ENCODE measurements at regions not wholly inside any gene's neighbourhood (a gene's known extent, or its start where the extent isn't known, plus 50 kb on each side); places are given as distances from the start of the nearest gene placed in this dataset.

DNA sequence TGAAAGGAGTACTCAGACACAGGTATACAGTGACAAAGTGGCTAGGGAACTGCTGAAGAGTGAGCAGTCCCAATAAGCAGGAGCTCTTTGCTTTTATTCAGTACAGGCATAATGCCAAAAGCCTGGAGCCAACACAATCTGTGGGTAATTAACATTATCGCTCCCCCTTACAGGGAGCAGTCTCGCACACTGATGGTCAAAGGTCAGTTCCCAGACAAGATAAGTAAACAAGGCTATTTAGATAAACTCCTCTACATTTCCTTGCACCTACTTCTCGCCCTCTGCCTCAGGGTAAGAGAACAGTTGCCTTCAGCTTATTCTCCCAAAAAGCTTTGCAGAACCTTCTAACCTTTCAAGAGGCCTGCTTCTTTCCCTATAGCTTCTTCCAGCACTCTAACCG, 73.9 kb upstream of the TAF9B start:
- no peak overlapping the region for H3K27ac ChIP-seq
- TF ChIP-seq, protein P1, sequence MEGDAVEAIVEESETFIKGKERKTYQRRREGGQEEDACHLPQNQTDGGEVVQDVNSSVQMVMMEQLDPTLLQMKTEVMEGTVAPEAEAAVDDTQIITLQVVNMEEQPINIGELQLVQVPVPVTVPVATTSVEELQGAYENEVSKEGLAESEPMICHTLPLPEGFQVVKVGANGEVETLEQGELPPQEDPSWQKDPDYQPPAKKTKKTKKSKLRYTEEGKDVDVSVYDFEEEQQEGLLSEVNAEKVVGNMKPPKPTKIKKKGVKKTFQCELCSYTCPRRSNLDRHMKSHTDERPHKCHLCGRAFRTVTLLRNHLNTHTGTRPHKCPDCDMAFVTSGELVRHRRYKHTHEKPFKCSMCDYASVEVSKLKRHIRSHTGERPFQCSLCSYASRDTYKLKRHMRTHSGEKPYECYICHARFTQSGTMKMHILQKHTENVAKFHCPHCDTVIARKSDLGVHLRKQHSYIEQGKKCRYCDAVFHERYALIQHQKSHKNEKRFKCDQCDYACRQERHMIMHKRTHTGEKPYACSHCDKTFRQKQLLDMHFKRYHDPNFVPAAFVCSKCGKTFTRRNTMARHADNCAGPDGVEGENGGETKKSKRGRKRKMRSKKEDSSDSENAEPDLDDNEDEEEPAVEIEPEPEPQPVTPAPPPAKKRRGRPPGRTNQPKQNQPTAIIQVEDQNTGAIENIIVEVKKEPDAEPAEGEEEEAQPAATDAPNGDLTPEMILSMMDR (conservative IDR thresholded peaks at IDR 0.05), result no peak
- TF ChIP-seq ZFX (IDR thresholded peaks at IDR 0.05), result no peak

DNA sequence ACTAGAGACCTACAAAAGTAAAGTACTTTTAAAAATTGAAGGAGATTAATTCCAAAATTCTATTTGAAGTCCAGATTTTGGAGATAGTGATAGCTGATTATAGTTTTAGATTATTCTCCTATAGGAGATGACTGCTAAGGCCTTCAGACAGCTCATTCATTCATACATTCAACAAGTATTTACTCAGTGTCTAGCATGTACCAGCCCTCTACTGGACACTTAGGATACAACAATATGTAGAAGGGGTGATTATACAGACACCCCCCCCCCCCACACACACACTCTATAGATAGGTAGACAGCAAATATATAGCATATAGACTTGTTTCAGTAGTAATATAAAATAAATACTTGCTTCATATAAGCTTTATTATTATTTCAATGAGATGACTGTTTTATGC, 60.4 kb upstream of the TAF9B start:
- no peak overlapping the region for H3K27ac ChIP-seq
- TF ChIP-seq ZFX (IDR thresholded peaks at IDR 0.05), result no peak
- TF ChIP-seq, protein P1 (conservative IDR thresholded peaks at IDR 0.05), result peak; percentile 43

Data from C4-2B (cell line).